ENCODE measurements at regions not wholly inside any gene's neighbourhood (a gene's known extent, or its start where the extent isn't known, plus 50 kb on each side); places are given as distances from the start of the nearest gene placed in this dataset.

- TF ChIP-seq CTCF (IDR thresholded peaks at IDR 0.05) = no peak
- no peak for TF ChIP-seq EZH2 (IDR thresholded peaks at IDR 0.05)
- no peak for TF ChIP-seq EZH2phosphoT487 (IDR thresholded peaks at IDR 0.05)
These were observed 86.8 kb upstream of the OR13F1 start for GRCh38 chr9:104417296-104417695.
